ENCODE measurements at regions not wholly inside any gene's neighbourhood (a gene's known extent, or its start where the extent isn't known, plus 50 kb on each side); places are given as distances from the start of the nearest gene placed in this dataset.

- no peak overlapping the region for H3K4me3 ChIP-seq
- no peaks in the 10 kb centered on the region for H3K36me3 ChIP-seq
- no peaks in the 10 kb centered on the region for H3K9me3 ChIP-seq
- no peaks in the 10 kb centered on the region for H3K27me3 ChIP-seq
- TF ChIP-seq, protein P1, sequence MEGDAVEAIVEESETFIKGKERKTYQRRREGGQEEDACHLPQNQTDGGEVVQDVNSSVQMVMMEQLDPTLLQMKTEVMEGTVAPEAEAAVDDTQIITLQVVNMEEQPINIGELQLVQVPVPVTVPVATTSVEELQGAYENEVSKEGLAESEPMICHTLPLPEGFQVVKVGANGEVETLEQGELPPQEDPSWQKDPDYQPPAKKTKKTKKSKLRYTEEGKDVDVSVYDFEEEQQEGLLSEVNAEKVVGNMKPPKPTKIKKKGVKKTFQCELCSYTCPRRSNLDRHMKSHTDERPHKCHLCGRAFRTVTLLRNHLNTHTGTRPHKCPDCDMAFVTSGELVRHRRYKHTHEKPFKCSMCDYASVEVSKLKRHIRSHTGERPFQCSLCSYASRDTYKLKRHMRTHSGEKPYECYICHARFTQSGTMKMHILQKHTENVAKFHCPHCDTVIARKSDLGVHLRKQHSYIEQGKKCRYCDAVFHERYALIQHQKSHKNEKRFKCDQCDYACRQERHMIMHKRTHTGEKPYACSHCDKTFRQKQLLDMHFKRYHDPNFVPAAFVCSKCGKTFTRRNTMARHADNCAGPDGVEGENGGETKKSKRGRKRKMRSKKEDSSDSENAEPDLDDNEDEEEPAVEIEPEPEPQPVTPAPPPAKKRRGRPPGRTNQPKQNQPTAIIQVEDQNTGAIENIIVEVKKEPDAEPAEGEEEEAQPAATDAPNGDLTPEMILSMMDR (IDR thresholded peaks at IDR 0.05) = no peak
- no peak for TF ChIP-seq POLR2A (IDR thresholded peaks at IDR 0.05)
- intact Hi-C loops (cut with DNase I; ENCODE audit: low total_unique reads) = no loop called here
- no peak for DNase-seq
- H3K27ac ChIP-seq = no peak overlapping the region
- H3K4me1 ChIP-seq = no peaks in the 10 kb centered on the region
Measured at GRCh38 chr1:199129247-199129646, 490.4 kb downstream of the PTPRC start.

DNA sequence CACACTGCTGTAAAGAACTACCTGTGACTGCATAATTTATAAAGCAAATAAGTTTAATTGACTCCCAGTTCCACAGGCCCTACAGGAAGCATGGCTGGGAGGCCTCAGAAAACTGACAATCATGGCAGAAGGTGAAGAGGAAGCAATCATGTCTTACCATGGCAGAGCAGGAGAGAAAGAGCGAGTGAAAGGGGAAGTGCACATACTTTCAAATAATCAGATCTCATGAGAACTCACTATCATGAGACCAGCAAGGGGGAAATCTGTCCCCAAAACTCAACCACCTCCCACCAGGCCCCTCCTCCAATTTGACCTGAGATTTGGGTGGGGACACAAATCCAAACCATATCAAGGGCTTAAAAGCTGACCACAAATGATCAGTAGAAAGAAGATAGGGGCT is 493.2 kb downstream of the PTPRC start:
- H3K4me1 ChIP-seq = no peaks in the 10 kb centered on the region
- no peak overlapping the region for H3K4me3 ChIP-seq
- no peak for TF ChIP-seq POLR2A (IDR thresholded peaks at IDR 0.05)
- TF ChIP-seq, protein P1 (IDR thresholded peaks at IDR 0.05) = no peak
- no peaks in the 10 kb centered on the region for H3K36me3 ChIP-seq
- DNase-seq = no peak
- H3K9me3 ChIP-seq = no peaks in the 10 kb centered on the region
- H3K27me3 ChIP-seq = no peaks in the 10 kb centered on the region
- H3K27ac ChIP-seq = no peak overlapping the region
- intact Hi-C loops (cut with DNase I; ENCODE audit: low total_unique reads) = no loop called here

- Histone ChIP-seq H3K9me3 (no peaks in the 10 kb centered on the region), H3K27ac (no peak overlapping the region), H3K4me3 (no peak overlapping the region), H3K36me3 (no peaks in the 10 kb centered on the region), H3K4me1 (no peaks in the 10 kb centered on the region), H3K27me3 (no peaks in the 10 kb centered on the region)
- intact Hi-C loops (cut with DNase I; ENCODE audit: low total_unique reads) = no loop called here
- no peak for DNase-seq
- TF ChIP-seq, protein P1 (IDR thresholded peaks at IDR 0.05) = no peak
- no peak for TF ChIP-seq POLR2A (IDR thresholded peaks at IDR 0.05)
Measured at GRCh38 chr1:199135901-199136300, 497.1 kb downstream of the PTPRC start.

GRCh38 chr1:199138061-199138460 is 499.2 kb downstream of the PTPRC start:
- TF ChIP-seq, protein P1 (IDR thresholded peaks at IDR 0.05) = no peak
- no peak for TF ChIP-seq POLR2A (IDR thresholded peaks at IDR 0.05)
- DNase-seq = no peak
- intact Hi-C loops (cut with DNase I; ENCODE audit: low total_unique reads) = no loop called here
- Histone ChIP-seq H3K27me3 (no peaks in the 10 kb centered on the region), H3K4me1 (no peaks in the 10 kb centered on the region), H3K36me3 (no peaks in the 10 kb centered on the region), H3K9me3 (no peaks in the 10 kb centered on the region), H3K4me3 (no peak overlapping the region), H3K27ac (no peak overlapping the region)

DNA sequence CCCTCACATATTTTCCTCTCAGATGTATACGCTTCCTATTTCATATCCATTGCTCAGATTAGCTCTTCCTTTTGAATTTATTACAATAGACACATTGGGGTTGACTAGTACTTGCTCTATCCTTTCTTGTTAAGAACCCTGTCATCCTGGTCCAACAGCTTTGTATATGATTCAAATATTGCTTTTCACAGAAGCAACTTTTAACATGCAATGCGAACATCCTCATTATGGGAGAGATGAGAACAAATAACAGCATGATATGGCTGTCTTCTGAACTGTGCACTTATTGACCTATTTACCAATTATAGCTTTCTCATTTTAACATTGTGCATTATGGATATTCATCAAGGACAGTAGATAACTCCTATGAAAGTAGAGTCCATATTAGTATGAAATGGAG is 510.8 kb downstream of the PTPRC start:
- no peaks in the 10 kb centered on the region for H3K27me3 ChIP-seq
- no peaks in the 10 kb centered on the region for H3K36me3 ChIP-seq
- no peak overlapping the region for H3K27ac ChIP-seq
- intact Hi-C loops (cut with DNase I; ENCODE audit: low total_unique reads) = no loop called here
- no peak overlapping the region for H3K4me3 ChIP-seq
- TF ChIP-seq, protein P1 (IDR thresholded peaks at IDR 0.05) = no peak
- no peak for TF ChIP-seq POLR2A (IDR thresholded peaks at IDR 0.05)
- no peak for DNase-seq
- no peaks in the 10 kb centered on the region for H3K4me1 ChIP-seq
- no peaks in the 10 kb centered on the region for H3K9me3 ChIP-seq
